ENCODE measurements at regions not wholly inside any gene's neighbourhood (a gene's known extent, or its start where the extent isn't known, plus 50 kb on each side); places are given as distances from the start of the nearest gene placed in this dataset.

- no peak for DNase-seq (ENCODE audit: low spot score)
Observed at GRCh38 chr16:65947951-65948350, 418.5 kb upstream of the CDH5 start.

GRCh38 chr16:65945493-65945892 is 421.0 kb upstream of the CDH5 start:
- no peak for TF ChIP-seq CTCF (IDR thresholded peaks at IDR 0.05; ENCODE audit: extremely low read depth, missing control alignments)

More at GRCh38 chr16:65947951-65948350, 418.5 kb upstream of the CDH5 start:
- no peak for TF ChIP-seq CTCF (IDR thresholded peaks at IDR 0.05; ENCODE audit: extremely low read depth, missing control alignments)

GRCh38 chr16:65944361-65944760 is 422.1 kb upstream of the CDH5 start:
- no peak for TF ChIP-seq CTCF (IDR thresholded peaks at IDR 0.05; ENCODE audit: extremely low read depth, missing control alignments)
- no peak for DNase-seq (ENCODE audit: low spot score)

More at GRCh38 chr16:65945493-65945892, 421.0 kb upstream of the CDH5 start:
- no peak for DNase-seq (ENCODE audit: low spot score)

- no peak for DNase-seq (ENCODE audit: low spot score)
- no peak for TF ChIP-seq CTCF (IDR thresholded peaks at IDR 0.05; ENCODE audit: extremely low read depth, missing control alignments)
Observed at GRCh38 chr16:65940711-65941110, 425.8 kb upstream of the CDH5 start.

- no peak for DNase-seq (ENCODE audit: low spot score)
- TF ChIP-seq CTCF (IDR thresholded peaks at IDR 0.05; ENCODE audit: extremely low read depth, missing control alignments): no peak
Observed at GRCh38 chr16:65938083-65938482, 428.4 kb upstream of the CDH5 start.

- DNase-seq (ENCODE audit: low spot score): no peak
- TF ChIP-seq CTCF (IDR thresholded peaks at IDR 0.05; ENCODE audit: extremely low read depth, missing control alignments): no peak
Observed at GRCh38 chr16:65937455-65937854, 429.0 kb upstream of the CDH5 start.

- no peak for DNase-seq (ENCODE audit: low spot score)
- TF ChIP-seq CTCF (IDR thresholded peaks at IDR 0.05; ENCODE audit: extremely low read depth, missing control alignments): no peak
Observed at GRCh38 chr16:65936096-65936495, 430.4 kb upstream of the CDH5 start.
